Stimulated activated naive CD8-positive, alpha-beta T cell treated with anti-CD3 and anti-CD28 coated beads, Interleukin-15, Interleukin-2, amounts not matched to agents 100 U/mL and 50 U/mL, for 24 hours (primary cell): ENCODE measurements at regions not wholly inside any gene's neighbourhood (a gene's known extent, or its start where the extent isn't known, plus 50 kb on each side); places are given as distances from the start of the nearest gene placed in this dataset.

Experiments used
- ATAC-seq: fragments of 150-1000 bp; cut with Tn5 transposase; one replicate; pipeline ENCODE4 v1.10.0; 2021
- DNase-seq: peaks from one replicate; pipeline ENCODE4 v3.0.0; 2021

DNA sequence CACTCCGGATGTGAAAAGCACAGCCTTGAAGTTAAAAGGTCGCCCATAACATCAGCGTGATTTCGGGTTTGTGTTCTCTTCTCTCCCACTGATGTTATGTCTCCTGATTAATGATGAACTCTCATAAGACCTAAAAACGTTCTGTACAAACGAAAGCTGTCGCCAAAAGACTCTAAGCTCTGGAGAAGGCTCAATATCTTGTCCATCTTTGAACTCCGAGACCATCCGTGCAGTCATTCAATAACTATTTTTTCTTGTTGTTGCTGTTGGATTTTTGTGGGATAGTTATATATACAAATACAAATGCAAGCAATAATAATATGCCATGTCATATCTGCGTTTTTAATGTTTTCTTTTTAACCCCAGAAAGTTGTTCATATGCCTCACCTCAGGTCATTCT is 291.8 kb upstream of the MARCKS start:
- DNase-seq: no peak
- ATAC-seq: no peak

DNA sequence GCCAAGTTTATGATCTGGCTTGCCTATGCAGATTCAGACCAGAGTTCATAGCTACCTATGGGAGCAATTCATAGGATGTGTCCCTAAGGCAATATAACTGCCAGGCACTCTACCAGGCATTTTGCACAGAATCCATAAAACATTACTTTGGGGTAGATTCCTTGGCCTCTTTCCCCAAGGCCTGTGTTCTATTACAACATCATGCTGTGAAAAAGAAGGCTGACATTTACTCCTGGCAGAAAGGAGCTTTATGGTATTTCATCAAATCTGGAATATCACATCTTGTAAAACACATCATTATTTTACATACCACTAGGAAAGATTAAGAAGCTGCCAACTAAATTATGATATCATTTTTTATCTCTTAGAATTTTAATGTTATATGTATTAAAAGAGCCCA is 287.0 kb upstream of the MARCKS start:
- DNase-seq (no peak), ATAC-seq (no peak)

DNA sequence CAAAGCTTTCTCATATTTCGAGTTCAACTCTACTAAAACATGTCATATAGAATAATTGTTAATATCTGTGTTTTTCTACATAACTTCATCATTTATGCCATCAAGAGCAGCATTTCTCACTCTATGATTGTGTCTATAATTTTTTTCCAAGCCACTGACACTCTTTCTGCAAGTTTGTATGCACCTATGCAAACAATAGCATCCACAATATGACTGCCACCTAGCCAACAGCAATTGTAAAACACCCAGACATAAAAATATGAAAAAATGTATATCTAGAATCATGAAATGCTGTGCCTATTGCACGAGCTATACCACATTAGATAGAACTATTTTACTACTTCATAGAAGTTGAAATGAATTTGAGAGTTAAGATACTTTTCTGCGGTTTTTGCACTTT is 286.5 kb upstream of the MARCKS start:
- no peak for DNase-seq
- ATAC-seq: no peak

DNA sequence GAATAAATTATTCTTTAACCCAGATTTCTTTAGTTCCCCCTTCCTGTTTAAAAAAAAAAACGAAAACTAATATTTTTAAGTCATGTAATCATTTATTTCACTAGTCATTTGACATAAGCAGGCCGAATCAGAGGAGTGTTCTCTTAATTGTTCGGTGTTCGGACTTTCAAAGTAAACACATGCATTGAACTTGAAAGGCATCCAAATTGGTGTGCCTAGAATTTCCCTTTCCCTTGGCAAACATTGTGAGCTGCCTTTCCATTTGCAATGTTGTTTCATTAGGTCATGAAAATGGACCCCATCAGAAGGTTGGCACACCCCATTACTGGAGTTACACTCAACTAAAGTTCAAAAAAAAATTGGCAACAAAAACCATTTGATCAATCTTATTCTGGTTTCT is 283.0 kb upstream of the MARCKS start:
- no peak for ATAC-seq
- no peak for DNase-seq

DNA sequence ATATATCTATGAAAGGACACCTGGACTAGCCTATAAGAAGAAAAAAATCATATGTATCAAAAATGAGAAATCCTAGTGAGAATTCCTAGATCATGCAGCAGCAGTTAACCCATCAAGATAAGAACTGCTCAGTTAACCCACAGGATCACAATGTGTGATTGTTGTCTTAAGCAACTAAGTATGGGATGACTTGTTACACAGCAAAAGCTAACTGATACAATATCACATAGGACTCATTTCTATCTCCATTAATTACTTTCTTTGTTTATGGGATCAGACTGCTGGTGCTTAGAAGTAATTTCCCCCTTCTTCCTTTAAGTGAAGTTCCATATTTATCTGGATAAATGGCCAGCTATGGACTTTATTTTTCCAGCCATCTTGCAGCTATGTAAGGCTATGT is 280.8 kb upstream of the MARCKS start:
- ATAC-seq (no peak), DNase-seq (no peak)

DNA sequence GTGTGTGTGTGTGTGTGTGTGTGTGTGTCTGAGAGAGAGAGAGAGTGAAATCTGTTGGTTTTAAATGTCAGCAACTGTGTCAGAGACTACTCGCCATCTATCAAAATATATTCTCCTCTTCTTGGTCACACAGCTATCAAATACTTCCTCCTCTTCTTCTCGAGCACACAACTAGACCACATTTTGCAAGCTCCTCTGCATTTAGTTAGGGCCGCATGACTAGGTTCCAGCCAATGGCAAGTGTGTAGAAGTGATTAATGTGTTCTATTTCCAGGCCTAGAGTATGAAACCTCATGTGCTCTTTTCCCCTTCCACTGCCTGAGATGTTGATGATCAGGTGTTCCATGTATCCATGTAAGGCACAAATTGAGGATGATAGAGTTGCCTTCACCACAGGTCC is 278.5 kb upstream of the MARCKS start:
- ATAC-seq (no peak), DNase-seq (no peak)

DNA sequence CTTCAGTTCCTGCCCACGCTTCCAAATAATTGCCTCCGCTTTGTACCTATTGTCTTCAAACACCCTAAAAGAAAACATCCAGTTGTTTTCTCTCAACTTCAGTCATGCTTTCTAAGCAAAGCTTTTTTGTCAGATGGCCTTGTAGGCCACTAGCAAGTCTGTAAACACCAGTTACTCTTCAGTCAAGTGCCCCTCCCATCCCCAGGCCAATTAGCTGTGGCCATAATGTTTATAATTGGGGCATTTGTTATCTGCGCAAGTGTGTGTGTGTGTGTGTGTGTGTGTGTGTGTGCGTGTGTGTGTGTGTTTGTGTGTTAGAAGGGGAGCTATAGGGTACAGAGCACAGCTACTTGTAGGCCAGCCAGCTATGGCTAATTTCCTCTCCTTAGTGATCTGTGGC is 272.4 kb upstream of the MARCKS start:
- ATAC-seq (no peak), DNase-seq (no peak)

DNA sequence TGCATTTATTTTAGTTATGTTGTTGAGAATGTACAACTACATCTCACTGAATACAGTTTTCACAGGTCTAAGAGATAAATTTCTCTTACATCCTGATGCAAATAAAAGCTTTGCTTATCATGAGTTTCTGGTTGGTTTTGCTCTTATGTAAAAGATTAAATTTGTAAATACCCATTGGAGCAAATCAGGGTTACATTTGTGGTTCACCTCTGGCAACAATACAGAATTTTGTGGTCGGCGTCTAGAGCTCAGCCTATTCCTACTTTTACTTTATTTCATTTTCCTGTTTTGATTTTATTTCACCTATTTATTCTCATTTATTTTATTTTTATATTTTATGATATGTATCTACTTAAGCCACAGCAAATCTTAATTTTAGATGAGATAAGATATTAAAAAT is 271.9 kb upstream of the MARCKS start:
- ATAC-seq: no peak
- no peak for DNase-seq

DNA sequence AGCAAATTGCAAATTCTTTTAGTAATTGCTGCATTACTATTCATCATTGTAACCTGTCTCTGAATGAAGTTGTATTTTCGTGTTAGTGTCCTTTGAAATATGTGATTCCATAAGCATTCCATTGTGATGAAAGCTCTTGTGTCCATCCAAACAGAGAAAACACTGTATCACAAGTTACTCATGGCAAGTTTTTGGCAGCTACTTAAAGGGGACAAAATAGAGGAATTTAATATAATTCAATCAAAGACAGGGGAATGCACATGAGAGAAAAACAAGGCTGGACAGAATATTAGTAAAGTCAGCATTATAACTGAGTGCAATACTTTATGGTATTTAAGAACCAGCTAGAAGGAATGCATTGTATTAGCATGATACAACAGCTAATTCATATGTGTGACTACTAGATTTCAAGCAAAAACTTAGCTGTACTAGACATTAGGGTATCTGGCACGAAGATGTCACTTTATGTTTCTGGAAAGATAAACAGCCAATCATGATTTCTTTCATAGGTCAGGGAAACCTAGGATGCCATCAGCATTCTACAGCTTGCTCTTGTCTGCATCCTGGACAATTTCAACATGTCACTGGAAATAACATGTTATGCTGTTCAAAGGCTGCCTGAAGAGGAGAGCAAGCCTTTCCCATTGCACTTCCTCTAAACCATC is 270.6 kb upstream of the MARCKS start:
- ATAC-seq (no peak), DNase-seq (no peak)

DNA sequence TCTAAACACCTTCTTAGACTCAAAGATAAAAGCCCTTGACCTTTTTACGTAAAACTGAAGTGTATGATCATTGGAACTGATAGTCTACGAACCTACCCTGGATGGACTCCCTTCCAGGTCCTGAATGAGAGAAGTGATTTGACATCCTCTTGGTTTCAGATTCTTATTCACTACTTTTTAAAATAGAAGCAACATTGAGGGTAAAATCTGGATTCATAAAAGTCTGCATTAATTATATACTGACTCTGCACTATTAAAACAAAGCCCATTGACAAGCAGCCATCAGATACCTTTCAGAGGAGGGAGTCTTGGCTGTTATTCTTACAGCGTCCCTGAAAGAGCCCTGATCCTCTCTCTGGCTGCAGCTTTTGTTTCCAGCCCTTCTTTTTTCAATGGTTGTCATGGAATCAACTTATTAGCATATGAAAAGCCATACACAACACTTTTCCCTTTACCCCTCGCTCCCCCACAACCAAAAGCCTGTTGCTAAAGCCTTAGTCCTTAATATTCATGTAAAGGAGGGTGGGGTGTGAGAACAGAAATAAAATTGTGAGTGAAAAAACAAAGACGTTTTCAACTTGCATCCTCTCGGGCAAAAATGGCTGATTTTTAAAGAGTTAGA is 270.0 kb upstream of the MARCKS start:
- ATAC-seq: no peak
- no peak for DNase-seq

DNA sequence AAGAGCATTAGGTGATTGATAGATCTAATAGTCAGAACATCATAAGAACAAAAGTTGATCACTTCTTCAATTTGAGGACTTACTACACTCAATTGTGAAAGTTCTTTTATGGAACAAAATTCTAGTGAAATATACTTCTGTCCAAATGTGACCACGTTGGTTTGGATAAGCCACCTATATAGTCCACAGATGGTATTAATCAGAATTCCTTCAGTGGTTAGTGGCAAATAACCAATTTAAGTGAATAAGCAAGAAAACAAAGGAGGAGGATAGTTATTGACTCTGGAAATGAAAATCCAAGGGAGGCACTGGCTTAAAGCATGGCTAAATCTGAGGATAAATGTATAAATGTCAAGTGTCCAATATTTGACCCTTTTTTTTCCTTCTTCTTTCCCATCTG is 268.5 kb upstream of the MARCKS start:
- DNase-seq: no peak
- ATAC-seq: no peak

DNA sequence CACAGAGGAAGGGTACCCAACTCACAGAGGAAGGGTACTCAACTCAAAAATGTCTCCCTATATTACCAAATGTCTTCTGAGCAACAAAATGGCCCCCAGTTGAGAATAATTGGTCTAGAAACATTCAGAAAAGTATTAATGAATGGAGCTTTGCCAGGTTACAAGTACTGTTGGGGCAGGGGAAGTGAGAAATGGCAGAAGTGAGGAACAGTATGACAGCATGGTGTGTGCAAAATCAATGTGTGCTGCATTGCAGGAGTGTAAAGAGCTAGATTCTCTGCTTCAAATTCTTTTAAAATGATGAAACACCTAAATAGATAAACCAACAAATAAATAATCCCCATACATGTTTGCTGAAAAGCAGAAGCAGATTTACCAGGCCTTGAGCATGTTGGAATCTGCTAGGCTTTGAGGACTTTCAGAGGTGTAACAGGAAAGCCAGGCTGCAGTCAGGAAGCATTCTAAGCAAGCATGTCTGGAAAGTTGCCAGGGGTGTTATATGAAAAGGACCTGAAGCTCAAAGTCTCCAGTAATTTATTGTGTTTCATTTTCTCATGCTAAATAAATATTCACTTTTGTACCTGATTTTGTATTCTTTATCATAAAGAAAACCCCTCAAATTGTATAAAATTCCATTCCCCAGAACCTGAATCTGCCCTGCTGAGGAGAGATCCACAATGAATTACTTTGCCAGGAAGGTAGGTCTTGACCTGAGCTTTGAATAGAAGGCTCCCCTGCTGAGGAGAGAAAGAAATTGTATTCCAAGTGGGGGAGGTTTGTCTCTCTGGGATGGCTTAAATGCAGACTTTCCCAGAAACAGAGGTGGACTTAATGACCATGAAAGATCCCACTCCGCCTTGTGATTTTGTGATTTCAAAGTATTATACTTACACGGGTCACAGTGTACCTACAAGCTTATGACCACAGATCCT is 265.0 kb upstream of the MARCKS start:
- ATAC-seq: no peak
- no peak for DNase-seq

DNA sequence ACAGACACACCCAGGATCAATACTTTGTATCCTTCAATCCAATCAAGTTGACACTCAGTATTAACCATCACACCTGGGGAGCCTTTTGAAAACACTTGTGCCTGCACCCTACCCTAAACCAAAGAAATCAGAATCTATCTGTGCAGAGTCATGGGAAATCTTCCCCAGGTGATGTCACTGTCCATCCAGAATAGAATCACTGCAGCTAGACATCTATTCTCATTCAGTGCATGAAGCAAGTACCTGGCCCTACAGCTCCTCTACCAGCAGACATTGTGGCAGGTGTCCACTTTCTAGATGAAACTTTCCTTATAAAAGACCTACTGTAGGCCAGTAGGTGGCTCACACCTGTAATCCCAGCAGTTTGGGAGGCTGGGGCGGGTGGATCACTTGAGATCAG is 262.4 kb upstream of the MARCKS start:
- ATAC-seq: no peak

DNA sequence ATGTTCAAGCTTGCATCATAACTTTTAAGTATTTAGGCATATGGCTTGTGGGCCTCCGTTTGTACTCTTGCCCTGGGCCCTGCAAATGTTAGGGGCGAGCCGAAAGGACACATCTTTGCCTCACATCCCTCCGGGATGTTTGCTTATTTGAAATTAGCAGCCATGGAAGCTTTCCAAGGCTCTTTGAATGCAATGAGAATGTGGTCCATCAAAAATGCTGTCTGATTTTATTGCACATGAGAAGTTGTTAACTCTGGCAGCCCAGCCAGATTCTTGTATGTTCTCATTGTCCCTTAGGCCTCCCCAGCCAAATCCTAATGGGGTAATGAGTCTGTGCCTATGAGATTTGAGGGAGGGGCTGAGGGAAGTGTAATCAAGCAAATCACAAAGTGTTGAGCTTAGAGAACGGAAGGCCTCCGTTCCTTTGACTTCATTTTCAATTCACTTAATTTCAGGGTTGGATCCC is 261.2 kb upstream of the MARCKS start:
- ATAC-seq (no peak), DNase-seq (no peak)

More for the DNA sequence above, 262.4 kb upstream of the MARCKS start:
- no peak for DNase-seq

DNA sequence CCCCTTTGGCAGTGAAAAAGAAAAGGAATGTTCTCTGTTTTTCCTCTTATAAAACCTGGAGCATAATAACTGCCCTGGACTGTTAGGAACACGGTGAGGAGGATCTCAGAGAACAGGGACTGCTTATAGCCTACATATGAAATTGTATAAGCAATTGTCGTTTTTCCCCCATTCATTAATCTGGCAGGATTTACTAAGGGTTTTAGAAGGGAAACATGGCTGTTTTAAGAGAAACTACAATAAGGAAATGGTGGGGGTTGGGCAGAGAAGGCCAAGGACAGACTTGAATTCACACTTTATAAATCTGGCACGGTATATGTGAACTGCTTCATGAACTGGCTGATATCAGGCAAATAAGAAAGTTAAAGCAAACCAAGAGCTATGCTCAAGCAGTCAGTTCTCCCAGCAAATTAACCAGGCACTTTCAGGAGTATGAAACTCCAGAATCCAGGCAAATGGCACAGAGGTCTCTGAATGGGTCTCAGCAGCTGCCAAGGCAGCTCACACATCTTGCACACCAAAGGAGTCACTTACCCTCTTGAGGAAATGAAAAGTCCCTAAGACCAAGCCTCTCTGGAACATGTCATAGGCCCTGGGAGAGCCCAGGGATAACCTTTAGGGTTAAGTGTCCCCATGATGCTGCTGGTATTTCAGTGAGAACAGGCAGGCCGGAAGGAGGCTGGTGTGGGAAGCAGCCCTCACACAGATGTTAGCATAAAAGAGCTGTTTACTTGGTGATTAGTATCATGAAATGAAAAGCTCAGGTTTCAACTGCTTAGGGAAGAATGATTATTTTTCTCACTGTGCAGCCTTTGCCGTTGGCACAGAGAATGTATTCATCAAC is 260.5 kb upstream of the MARCKS start:
- ATAC-seq: no peak
- DNase-seq: no peak

DNA sequence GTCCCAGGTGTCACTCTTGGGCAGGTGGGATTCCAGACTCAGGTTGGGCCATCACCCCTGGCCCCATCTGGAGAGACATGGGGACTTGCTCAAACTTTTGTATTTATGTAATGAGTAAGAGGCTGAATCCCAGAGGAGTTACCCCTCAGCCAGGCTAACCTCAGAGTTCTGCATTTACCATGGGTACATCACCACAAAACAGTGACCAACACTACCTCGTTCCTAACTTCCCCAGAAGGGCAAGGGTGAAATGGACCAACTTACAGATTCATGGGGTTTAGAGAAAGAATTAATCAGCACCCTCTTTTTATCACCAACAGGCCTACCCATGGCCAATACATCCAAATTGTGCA is 259.9 kb upstream of the MARCKS start:
- ATAC-seq: no peak
- DNase-seq: no peak

DNA sequence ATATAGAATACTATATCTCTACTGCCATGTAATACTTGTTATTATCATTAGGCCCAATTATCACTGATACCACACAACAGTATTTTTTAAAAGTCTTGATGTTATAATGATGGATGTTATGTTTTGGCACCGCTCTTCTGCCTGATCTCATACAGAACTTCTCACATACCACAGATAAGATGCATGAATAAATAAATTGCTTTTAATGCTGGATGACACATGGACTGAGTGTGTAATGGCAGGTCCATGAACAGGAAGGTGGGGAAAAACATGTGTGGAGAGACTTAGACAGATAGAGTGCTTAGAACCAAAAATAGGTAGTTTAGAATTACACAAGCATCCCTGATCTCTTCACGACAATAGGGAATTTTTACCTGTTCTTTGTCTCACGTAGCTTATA is 258.4 kb upstream of the MARCKS start:
- DNase-seq: no peak
- no peak for ATAC-seq

DNA sequence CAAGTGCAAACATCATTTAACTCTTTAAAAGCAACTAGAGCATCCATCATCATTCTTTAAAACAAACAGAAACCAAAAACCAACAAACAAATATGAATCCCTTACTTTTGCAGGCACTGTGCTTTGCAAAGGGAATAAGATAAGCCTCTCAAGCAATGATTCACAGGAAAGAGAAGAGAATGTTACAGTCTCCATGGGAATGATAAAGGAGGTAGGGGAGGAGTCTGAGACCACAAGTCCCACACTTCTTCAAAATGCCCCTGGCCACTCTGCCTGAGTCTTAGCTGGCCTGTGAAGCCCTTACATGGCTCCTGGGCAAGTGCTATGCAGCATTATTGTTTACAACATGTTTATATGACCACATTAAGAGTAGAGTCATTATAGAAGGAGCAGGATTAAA is 257.7 kb upstream of the MARCKS start:
- DNase-seq (no peak), ATAC-seq (no peak)

DNA sequence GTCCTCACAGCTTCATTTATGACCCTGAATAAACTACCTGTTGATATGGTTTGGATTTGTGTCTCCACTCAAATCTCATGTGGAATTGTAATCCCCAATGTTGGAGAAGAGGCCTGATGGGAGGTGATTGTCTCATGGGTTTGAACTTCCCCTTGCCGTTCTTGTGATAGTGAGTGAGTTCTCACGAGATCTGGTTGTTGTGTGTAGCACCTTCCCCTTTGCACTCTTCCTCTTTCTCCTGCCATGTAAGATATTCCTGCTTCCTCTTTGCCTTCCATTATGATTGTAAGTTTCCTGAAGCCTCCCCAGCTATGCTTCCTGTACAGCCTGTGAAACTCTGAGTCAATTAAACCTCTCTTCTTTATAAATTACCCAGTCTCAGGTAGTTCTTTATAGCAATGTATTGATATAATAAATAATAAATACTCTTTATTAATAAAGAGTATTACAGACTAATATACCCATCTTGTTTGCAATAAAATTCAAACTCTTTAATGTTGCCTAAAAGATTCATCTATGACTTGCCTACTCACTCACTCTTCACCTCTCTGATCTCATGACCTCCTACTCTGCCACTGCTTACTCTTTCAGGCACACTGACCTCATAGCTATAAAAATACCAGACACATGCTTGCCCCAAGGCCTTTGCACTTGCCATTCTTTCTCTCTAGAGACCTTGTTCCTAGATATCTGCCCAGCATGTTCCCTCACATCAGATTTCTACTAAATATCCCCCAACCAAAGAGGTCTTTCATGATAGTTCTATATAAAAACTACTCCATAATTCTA is 256.4 kb upstream of the MARCKS start:
- DNase-seq (no peak), ATAC-seq (no peak)

DNA sequence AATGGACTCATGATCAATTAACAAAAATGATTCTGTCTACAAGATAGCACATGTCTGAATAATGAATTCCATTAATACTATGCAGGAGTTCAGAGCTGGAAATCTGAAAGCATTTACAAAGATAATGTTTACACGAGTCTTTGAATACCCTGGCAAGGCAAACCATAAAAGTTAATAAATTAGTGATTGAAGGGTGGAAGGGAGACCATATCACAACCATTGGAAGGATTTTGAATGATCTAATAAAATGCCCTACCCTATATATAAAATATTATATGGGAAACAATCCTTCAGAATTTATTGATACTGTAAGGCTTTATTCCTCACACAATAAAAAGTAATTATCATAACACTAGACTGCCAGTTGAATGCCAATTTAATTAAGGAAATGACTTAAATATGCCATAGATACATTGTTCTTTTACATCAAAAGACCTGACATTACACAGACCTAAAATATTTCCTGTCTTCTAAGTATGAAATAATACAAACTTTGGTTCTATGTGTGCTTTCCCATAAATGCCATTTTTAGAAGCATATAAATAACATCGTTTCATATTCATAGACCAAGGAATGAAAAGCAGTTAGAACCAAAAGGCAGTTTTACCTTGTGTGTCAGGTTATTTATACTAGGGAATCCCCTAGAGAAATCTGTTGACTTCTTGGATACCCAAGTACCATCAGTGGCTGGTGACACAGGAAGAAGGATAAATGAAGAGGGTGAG is 249.2 kb upstream of the MARCKS start:
- ATAC-seq (no peak), DNase-seq (no peak)
